ENCODE measurements at regions not wholly inside any gene's neighbourhood (a gene's known extent, or its start where the extent isn't known, plus 50 kb on each side); places are given as distances from the start of the nearest gene placed in this dataset.
"Not testable (repeated sequence)": the region's sequence is repeated elsewhere in the genome, so short reads cannot be mapped to it uniquely, and the experiment has no call there.

DNA sequence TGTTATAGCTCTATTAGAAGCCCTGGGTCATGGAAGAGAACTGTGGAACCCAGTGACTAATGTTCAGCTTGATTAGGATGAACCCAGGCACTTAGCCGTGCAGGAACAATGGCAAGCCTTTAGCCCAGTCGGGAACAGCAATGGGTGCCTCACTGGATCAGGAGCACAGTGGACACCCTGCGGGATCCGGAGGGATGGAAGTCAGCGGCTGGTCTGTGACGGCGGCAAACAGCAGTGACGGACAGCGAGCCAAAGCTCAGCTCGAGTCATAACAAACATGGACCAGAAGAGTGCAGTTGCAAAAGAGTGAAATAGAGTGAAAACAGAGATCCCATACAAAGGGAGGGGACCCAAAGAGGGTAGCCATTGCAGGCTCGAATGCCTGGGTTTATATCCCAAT is 187.3 kb upstream of the TGIF2LX start:
- TF ChIP-seq POLR2A, POLR2AphosphoS5 (IDR thresholded peaks at IDR 0.05): not testable (repeated sequence)
- TF ChIP-seq, protein P1, sequence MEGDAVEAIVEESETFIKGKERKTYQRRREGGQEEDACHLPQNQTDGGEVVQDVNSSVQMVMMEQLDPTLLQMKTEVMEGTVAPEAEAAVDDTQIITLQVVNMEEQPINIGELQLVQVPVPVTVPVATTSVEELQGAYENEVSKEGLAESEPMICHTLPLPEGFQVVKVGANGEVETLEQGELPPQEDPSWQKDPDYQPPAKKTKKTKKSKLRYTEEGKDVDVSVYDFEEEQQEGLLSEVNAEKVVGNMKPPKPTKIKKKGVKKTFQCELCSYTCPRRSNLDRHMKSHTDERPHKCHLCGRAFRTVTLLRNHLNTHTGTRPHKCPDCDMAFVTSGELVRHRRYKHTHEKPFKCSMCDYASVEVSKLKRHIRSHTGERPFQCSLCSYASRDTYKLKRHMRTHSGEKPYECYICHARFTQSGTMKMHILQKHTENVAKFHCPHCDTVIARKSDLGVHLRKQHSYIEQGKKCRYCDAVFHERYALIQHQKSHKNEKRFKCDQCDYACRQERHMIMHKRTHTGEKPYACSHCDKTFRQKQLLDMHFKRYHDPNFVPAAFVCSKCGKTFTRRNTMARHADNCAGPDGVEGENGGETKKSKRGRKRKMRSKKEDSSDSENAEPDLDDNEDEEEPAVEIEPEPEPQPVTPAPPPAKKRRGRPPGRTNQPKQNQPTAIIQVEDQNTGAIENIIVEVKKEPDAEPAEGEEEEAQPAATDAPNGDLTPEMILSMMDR (IDR thresholded peaks at IDR 0.05): not testable (repeated sequence)

Data from breast epithelium (tissue), 3 donors.